Immature natural killer cell (primary cell): ENCODE measurements at regions not wholly inside any gene's neighbourhood (a gene's known extent, or its start where the extent isn't known, plus 50 kb on each side); places are given as distances from the start of the nearest gene placed in this dataset.

Source experiments
- DNase-seq, 3 donors: peaks; one replicate each; pipeline ENCODE4 v3.0.0; 2022; ENCODE audit warnings: mixed read lengths in 1 of 3
- H3K27ac Mint-ChIP-seq, 6 donors: one replicate each; pipeline ENCODE4 v1.8.0; 2020; ENCODE audit warnings: mixed read lengths in 6 of 6, mild to moderate bottlenecking in 5 of 6, inconsistent platforms in 4 of 6, moderate library complexity in 3 of 6
- H3K27me3 Mint-ChIP-seq, 3 donors: one replicate each; pipeline ENCODE4 v1.8.0; 2020 to 2021; ENCODE audit warnings: low read depth in 3 of 3, mild to moderate bottlenecking in 3 of 3, mixed read lengths in 3 of 3, moderate library complexity in 3 of 3, inconsistent platforms in 1 of 3
- H3K36me3 Mint-ChIP-seq, 3 donors: one replicate each; pipeline ENCODE4 v1.8.0; 2020; ENCODE audit warnings: mixed read lengths in 3 of 3, inconsistent platforms in 2 of 3, mild to moderate bottlenecking in 2 of 3
- H3K4me1 Mint-ChIP-seq, 2 donors: one replicate each; pipeline ENCODE4 v1.8.0; 2020; ENCODE audit warnings: inconsistent platforms in 2 of 2, mild to moderate bottlenecking in 2 of 2, mixed read lengths in 2 of 2, moderate library complexity in 1 of 2
- H3K4me3 Mint-ChIP-seq, 5 donors: one replicate each; pipeline ENCODE4 v1.8.0; 2020; ENCODE audit warnings: mild to moderate bottlenecking in 5 of 5, mixed read lengths in 5 of 5, inconsistent platforms in 3 of 5, moderate library complexity in 3 of 5
- H3K9me3 Mint-ChIP-seq, 6 donors: one replicate each; pipeline ENCODE4 v1.8.0; 2020; ENCODE audit warnings: mild to moderate bottlenecking in 6 of 6, mixed read lengths in 6 of 6, inconsistent platforms in 4 of 6, moderate library complexity in 3 of 6

GRCh38 chr5:57408714-57409113, 73.9 kb downstream of the ACTBL2 start:
- Mint-ChIP-seq H3K27ac (no peak overlapping the region), H3K27me3 (no peaks in the 10 kb centered on the region), H3K4me1 (no peaks in the 10 kb centered on the region), H3K4me3 (no peak overlapping the region), H3K36me3 (no peaks in the 10 kb centered on the region), H3K9me3 (peaks cover 0 to 2% (median 0%) of the 10 kb centered on the region in 6 donors)
- no peak for DNase-seq

GRCh38 chr5:57408285-57408684, 74.3 kb downstream of the ACTBL2 start:
- no peaks in the 10 kb centered on the region for H3K4me1 Mint-ChIP-seq
- H3K27ac Mint-ChIP-seq = no peak overlapping the region
- no peaks in the 10 kb centered on the region for H3K27me3 Mint-ChIP-seq
- H3K4me3 Mint-ChIP-seq = no peak overlapping the region
- no peak for DNase-seq
- peaks cover 0 to 2% (median 0%) of the 10 kb centered on the region in 6 donors for H3K9me3 Mint-ChIP-seq
- H3K36me3 Mint-ChIP-seq = no peaks in the 10 kb centered on the region

- Mint-ChIP-seq H3K9me3 (peaks cover 0 to 2% (median 0%) of the 10 kb centered on the region in 6 donors), H3K27me3 (no peaks in the 10 kb centered on the region), H3K4me3 (no peak overlapping the region), H3K4me1 (no peaks in the 10 kb centered on the region), H3K27ac (no peak overlapping the region), H3K36me3 (no peaks in the 10 kb centered on the region)
- no peak for DNase-seq
Measured at GRCh38 chr5:57407391-57407790, 75.2 kb downstream of the ACTBL2 start.

- Mint-ChIP-seq H3K4me1 (no peaks in the 10 kb centered on the region), H3K9me3 (peaks cover 0 to 2% (median 0%) of the 10 kb centered on the region in 6 donors), H3K4me3 (no peak overlapping the region), H3K36me3 (no peaks in the 10 kb centered on the region), H3K27me3 (no peaks in the 10 kb centered on the region), H3K27ac (no peak overlapping the region)
- no peak for DNase-seq
Measured at GRCh38 chr5:57406641-57407040, 76.0 kb downstream of the ACTBL2 start.

- Mint-ChIP-seq H3K4me1 (no peaks in the 10 kb centered on the region), H3K36me3 (no peaks in the 10 kb centered on the region), H3K9me3 (peaks cover 0 to 2% (median 0%) of the 10 kb centered on the region in 6 donors), H3K27ac (no peak overlapping the region), H3K27me3 (no peaks in the 10 kb centered on the region), H3K4me3 (no peak overlapping the region)
- DNase-seq = no peak
Measured at GRCh38 chr5:57405984-57406383, 76.6 kb downstream of the ACTBL2 start.

GRCh38 chr5:57402761-57403160, 79.8 kb downstream of the ACTBL2 start:
- Mint-ChIP-seq H3K4me3 (no peak overlapping the region), H3K4me1 (no peaks in the 10 kb centered on the region), H3K27ac (no peak overlapping the region), H3K27me3 (peaks cover 0 to 4% (median 2%) of the 10 kb centered on the region in 3 donors), H3K36me3 (no peaks in the 10 kb centered on the region), H3K9me3 (peaks cover 0 to 5% (median 0%) of the 10 kb centered on the region in 6 donors)
- DNase-seq = no peak

- DNase-seq = no peak
- Mint-ChIP-seq H3K4me1 (no peaks in the 10 kb centered on the region), H3K4me3 (no peak overlapping the region), H3K9me3 (peaks cover 0 to 5% (median 0%) of the 10 kb centered on the region in 6 donors), H3K27ac (no peak overlapping the region), H3K36me3 (no peaks in the 10 kb centered on the region), H3K27me3 (peaks cover 0 to 4% (median 2%) of the 10 kb centered on the region in 3 donors)
Measured at GRCh38 chr5:57402348-57402747, 80.3 kb downstream of the ACTBL2 start.

GRCh38 chr5:57398413-57399093, 84.1 kb downstream of the ACTBL2 start:
- no peaks in the 10 kb centered on the region for H3K36me3 Mint-ChIP-seq
- H3K4me3 Mint-ChIP-seq = no peak overlapping the region
- peaks cover 0 to 5% (median 0%) of the 10 kb centered on the region in 6 donors for H3K9me3 Mint-ChIP-seq
- H3K27ac Mint-ChIP-seq = no peak overlapping the region
- DNase-seq = no peak
- H3K27me3 Mint-ChIP-seq = peaks cover 3 to 5% (median 4%) of the 10 kb centered on the region in 3 donors
- H3K4me1 Mint-ChIP-seq = no peaks in the 10 kb centered on the region

- Mint-ChIP-seq H3K4me1 (no peaks in the 10 kb centered on the region), H3K4me3 (no peak overlapping the region), H3K27ac (no peak overlapping the region), H3K9me3 (peaks cover 0 to 5% (median 0%) of the 10 kb centered on the region in 6 donors), H3K27me3 (peaks cover 3 to 6% (median 4%) of the 10 kb centered on the region in 3 donors), H3K36me3 (no peaks in the 10 kb centered on the region)
- DNase-seq = no peak
Measured at GRCh38 chr5:57396701-57397100, 85.9 kb downstream of the ACTBL2 start.

GRCh38 chr5:57394421-57395210, 88.0 kb downstream of the ACTBL2 start:
- no peak for DNase-seq
- Mint-ChIP-seq H3K27me3 (peaks cover 0 to 6% (median 3%) of the 10 kb centered on the region in 3 donors), H3K4me3 (no peak overlapping the region)

GRCh38 chr5:57386958-57387357, 95.7 kb downstream of the ACTBL2 start:
- Mint-ChIP-seq H3K27ac (no peak overlapping the region), H3K36me3 (no peaks in the 10 kb centered on the region), H3K9me3 (peaks cover 0 to under 1% (median 0%) of the 10 kb centered on the region in 6 donors), H3K27me3 (peaks cover 0 to 6% (median 4%) of the 10 kb centered on the region in 3 donors), H3K4me3 (no peak overlapping the region), H3K4me1 (no peaks in the 10 kb centered on the region)
- DNase-seq = no peak

More at GRCh38 chr5:57394421-57395210, 88.0 kb downstream of the ACTBL2 start:
- H3K9me3 Mint-ChIP-seq = peaks cover 0 to 3% (median 0%) of the 10 kb centered on the region in 6 donors
- H3K36me3 Mint-ChIP-seq = no peaks in the 10 kb centered on the region
- H3K4me1 Mint-ChIP-seq = no peaks in the 10 kb centered on the region
- no peak overlapping the region for H3K27ac Mint-ChIP-seq

GRCh38 chr5:57383093-57383861, 99.3 kb downstream of the ACTBL2 start:
- DNase-seq = no peak
- H3K4me1 Mint-ChIP-seq = no peaks in the 10 kb centered on the region
- peaks cover 0 to 5% (median 0%) of the 10 kb centered on the region in 6 donors for H3K9me3 Mint-ChIP-seq
- no peak overlapping the region for H3K27ac Mint-ChIP-seq
- H3K4me3 Mint-ChIP-seq = no peak overlapping the region
- H3K27me3 Mint-ChIP-seq = peaks cover 0 to 6% (median 4%) of the 10 kb centered on the region in 3 donors
- no peaks in the 10 kb centered on the region for H3K36me3 Mint-ChIP-seq

- peaks cover 0 to 5% (median 0%) of the 10 kb centered on the region in 6 donors for H3K9me3 Mint-ChIP-seq
- H3K27ac Mint-ChIP-seq = no peak overlapping the region
- no peak for DNase-seq
- no peak overlapping the region for H3K4me3 Mint-ChIP-seq
- H3K27me3 Mint-ChIP-seq = peaks cover 0 to 6% (median 4%) of the 10 kb centered on the region in 3 donors
- no peaks in the 10 kb centered on the region for H3K36me3 Mint-ChIP-seq
- H3K4me1 Mint-ChIP-seq = no peaks in the 10 kb centered on the region
Measured at GRCh38 chr5:57382655-57383054, 100.0 kb downstream of the ACTBL2 start.

- no peak overlapping the region for H3K4me3 Mint-ChIP-seq
- H3K27ac Mint-ChIP-seq = no peak overlapping the region
- no peaks in the 10 kb centered on the region for H3K36me3 Mint-ChIP-seq
- DNase-seq = no peak
- H3K4me1 Mint-ChIP-seq = no peaks in the 10 kb centered on the region
- peaks cover 0 to 3% (median 0%) of the 10 kb centered on the region in 6 donors for H3K9me3 Mint-ChIP-seq
- peaks cover 0 to 4% (median 1%) of the 10 kb centered on the region in 3 donors for H3K27me3 Mint-ChIP-seq
Measured at GRCh38 chr5:57370376-57370775, 112.2 kb downstream of the ACTBL2 start.
